Psoas muscle (tissue), 7 donors: ENCODE measurements at regions not wholly inside any gene's neighbourhood (a gene's known extent, or its start where the extent isn't known, plus 50 kb on each side); places are given as distances from the start of the nearest gene placed in this dataset.

Source experiments
- ATAC-seq, 4 donors: fragments of 200-7000 bp; cut with Tn5 transposase; one replicate each; pipeline ENCODE4 v1.9.1; 2020; ENCODE audit warnings: moderate library complexity in 3 of 4, mild to moderate bottlenecking in 2 of 4
- DNase-seq, 2 donors: peaks; one replicate each; pipeline ENCODE4 v3.0.0-alpha.2; 2020
- H3K27ac ChIP-seq: fragments of 200-600 bp; one replicate; pipeline ENCODE4 v1.8.0; 2022
- H3K27me3 ChIP-seq, 3 donors: fragments of 200-600 bp in 1 of 3; one replicate each; pipeline versions ENCODE4 v1.6.1 to v1.8.0; 2013 to 2022; ENCODE audit warnings: low read length in 2 of 3, mild to moderate bottlenecking in 2 of 3, moderate library complexity in 1 of 3; ENCODE audit not compliant: insufficient read depth in 3 of 3
- H3K36me3 ChIP-seq, 2 donors: fragments of 200-600 bp in 1 of 2; one replicate each; pipeline versions ENCODE4 v1.6.1 to v1.8.0; 2013 to 2022; ENCODE audit warnings: low read depth in 1 of 2, mild to moderate bottlenecking in 1 of 2, moderate library complexity in 1 of 2; ENCODE audit not compliant: insufficient read depth in 1 of 2
- H3K4me1 ChIP-seq: fragments of 200-600 bp; one replicate; pipeline ENCODE4 v1.8.0; 2022
- H3K4me3 ChIP-seq: fragments of 200-600 bp; one replicate; pipeline ENCODE4 v1.8.0; 2022; ENCODE audit warnings: mild to moderate bottlenecking
- H3K9me3 ChIP-seq: fragments of 200-600 bp; one replicate; pipeline ENCODE4 v1.8.0; 2022
- WGBS, 3 donors: extraction: QIAGEN DNeasy Blood & Tissue Kit; methylation state at CpG; one replicate each; pipeline versions ENCODE4 v1.1.6 to v1.1.7; 2013; 5-methylcytosine and 5-hydroxymethylcytosine counted together
- intact Hi-C, 2 donors: fragments of 100-400 bp; cut with DNase I; formaldehyde crosslinking; loops; one replicate each; pipeline versions ENCODE4 v1.11.0 to v1.14.2; 2022
- TF ChIP-seq, protein P1 (sequence below): fragments of 200-600 bp; IDR thresholded peaks from one replicate; pipeline ENCODE4 v1.8.0; 2022; ENCODE audit warnings: antibody characterized with exemption
- donor health status: healthy with polysubstance abuse.
- donor health status: DM: no; HTN: no; CAD: no; lungs with moderate emphysema.
- donor health status: Bipolar disorder and iron deficiency.
- donor health status: healthy.
- donor health status: DM: yes; HTN: yes; CAD: no.
- donor health status: DM: no; HTN: no; CAD: no.
- donor health status: DM: yes; HTN: yes; CAD: no.

DNA sequence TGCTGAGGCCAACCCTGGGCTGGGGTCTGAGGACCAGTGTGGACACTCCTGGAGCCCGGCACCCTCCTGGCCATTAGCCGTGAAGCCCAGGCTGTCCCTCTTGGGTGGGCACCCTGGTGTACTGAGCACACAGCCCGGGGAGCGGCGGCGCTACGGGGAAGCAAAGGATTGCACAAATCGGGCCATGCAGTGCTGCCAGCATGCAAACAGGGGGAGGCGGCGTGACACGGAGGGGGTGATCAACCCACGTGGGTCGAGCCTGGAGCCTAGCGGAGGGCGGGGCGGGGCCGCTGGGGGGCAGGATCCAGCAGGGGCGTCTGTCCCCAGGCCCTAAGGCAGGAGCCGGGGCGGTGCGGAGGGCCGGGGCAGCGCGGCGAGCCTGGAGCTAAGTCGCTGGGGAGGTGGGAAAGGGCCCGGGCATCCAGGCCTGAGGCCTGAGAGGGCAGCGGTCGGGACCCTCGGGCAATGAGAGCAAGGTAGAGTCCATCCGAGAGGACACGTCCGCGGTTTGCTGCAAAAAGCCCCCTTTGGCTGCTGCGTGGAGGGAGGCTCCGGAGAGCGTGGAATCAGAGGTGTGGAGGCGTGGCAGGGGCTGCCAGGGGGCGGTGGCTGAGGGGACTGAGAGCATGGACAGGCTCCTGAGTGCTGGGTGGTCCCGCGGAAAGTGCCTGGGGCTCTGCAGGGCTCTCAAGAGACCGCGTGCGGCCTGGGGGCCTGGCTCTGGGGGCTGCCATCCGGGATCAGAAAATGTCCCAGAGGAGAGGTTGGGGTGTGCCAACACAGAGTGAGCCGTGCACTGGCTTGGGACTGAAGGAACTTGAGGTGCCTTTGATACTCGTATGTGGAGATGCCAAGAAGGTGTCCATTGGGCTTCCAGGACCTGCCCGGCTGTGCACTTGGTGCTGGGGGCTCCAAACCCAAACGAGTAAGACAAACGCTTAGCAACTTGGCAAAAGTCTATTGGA is 94.2 kb downstream of the BARX1 start:
- Histone ChIP-seq H3K27ac (no peak overlapping the region), H3K36me3 (no peaks in the 10 kb centered on the region), H3K4me1 (no peaks in the 10 kb centered on the region), H3K9me3 (no peaks in the 10 kb centered on the region), H3K4me3 (no peak overlapping the region), H3K27me3 (peaks cover 2 to 44% (median 11%) of the 10 kb centered on the region in 3 donors)
- 13 to 18% (median 15%) methylated on average over 39 to 50 of the region's 50 CpGs for WGBS, 3 donors
- TF ChIP-seq, protein P1, sequence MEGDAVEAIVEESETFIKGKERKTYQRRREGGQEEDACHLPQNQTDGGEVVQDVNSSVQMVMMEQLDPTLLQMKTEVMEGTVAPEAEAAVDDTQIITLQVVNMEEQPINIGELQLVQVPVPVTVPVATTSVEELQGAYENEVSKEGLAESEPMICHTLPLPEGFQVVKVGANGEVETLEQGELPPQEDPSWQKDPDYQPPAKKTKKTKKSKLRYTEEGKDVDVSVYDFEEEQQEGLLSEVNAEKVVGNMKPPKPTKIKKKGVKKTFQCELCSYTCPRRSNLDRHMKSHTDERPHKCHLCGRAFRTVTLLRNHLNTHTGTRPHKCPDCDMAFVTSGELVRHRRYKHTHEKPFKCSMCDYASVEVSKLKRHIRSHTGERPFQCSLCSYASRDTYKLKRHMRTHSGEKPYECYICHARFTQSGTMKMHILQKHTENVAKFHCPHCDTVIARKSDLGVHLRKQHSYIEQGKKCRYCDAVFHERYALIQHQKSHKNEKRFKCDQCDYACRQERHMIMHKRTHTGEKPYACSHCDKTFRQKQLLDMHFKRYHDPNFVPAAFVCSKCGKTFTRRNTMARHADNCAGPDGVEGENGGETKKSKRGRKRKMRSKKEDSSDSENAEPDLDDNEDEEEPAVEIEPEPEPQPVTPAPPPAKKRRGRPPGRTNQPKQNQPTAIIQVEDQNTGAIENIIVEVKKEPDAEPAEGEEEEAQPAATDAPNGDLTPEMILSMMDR = no peak
- intact Hi-C loops = no loop called here
- peak in 1 of 4 donors; percentile 19 for ATAC-seq
- no peak for DNase-seq

DNA sequence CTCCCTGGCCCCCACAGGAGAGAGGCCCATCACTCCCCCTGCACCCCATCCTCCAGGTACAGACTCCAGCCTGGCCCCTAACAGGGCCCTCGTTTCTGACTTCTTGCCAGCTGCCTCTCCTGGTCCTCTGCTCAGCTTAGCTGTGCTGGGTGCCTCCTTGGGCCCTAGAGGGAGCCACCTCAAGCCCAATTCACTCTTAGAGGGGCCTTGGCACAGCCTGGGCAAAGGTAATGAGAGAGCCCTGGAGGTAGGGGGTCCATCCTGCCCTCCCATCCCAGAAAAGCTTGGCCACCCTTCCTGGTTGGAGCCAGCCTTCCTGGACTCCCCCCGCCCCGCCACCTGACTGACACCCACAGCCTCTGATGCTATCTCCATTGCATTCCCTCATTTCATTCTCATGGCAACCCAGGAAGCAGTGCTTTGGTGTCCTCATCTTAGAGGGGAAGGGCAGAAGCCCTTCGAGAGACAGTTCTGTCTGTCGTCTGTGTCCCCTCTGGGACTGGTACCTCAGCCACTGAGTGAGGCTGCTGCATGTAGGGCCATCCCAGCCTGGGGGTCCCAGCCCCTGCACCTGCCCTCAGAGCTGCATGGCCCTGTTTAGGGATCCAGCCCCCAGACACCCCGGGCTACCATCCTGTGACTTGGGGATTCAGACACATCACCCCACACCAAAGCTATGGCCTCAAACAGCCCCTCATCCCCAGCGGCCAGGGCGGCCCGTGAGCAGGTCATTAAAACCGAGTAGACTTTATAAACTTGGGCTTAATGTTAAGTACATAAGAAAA is 95.5 kb downstream of the BARX1 start:
- Histone ChIP-seq H3K4me1 (no peaks in the 10 kb centered on the region), H3K9me3 (no peaks in the 10 kb centered on the region), H3K36me3 (no peaks in the 10 kb centered on the region), H3K27me3 (peaks cover 2 to 44% (median 11%) of the 10 kb centered on the region in 3 donors), H3K4me3 (no peak overlapping the region), H3K27ac (no peak overlapping the region)
- WGBS, 3 donors = 69 to 75% (median 73%) methylated on average over 10 of the region's 10 CpGs
- TF ChIP-seq, protein P1 = no peak
- DNase-seq = no peak
- intact Hi-C loops = no loop called here
- ATAC-seq = no peak

DNA sequence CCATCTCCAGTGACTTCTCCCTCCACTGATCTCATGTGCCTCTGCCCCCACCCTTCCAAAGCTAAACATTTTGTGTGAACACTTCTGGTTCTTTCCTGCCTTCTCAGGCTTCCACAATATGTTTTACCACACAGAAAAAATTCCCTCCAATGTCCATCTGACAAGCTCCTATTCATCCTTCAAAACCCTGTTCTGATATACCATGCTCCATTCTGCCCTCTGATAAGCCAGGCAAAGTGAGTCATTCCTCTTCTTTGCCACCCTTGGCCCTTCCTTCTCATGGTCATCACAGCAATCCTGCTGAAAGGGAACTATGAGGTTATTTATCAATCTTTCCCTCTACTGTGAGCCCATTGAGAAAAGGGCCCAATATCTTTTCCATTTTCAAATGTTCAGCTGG is 97.6 kb downstream of the BARX1 start:
- Histone ChIP-seq H3K4me1 (no peaks in the 10 kb centered on the region), H3K4me3 (no peak overlapping the region), H3K36me3 (no peaks in the 10 kb centered on the region), H3K9me3 (no peaks in the 10 kb centered on the region), H3K27ac (no peak overlapping the region), H3K27me3 (peaks cover 2 to 40% (median 10%) of the 10 kb centered on the region in 3 donors)
- intact Hi-C loops = no loop called here
- TF ChIP-seq, protein P1 = no peak
- DNase-seq (no peak), ATAC-seq (no peak)

DNA sequence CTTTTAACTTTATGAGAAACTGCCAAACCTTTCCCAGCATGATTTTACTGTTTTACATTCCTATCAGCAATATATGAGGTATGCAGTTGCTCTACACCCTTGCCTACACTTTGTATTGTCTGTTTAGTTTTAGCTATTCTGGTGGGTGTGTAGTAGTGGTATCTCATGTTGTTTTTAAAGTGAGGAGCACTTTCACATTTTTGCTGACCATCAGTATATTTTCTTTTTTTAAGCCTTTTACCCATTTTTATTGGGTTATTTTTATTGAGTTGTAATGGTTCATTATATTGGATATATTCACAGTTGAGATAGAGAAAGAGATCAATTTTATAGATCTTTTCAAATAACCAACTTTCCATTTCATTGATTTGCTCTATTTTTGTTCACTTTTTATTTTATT is 102.4 kb downstream of the BARX1 start:
- H3K4me1 ChIP-seq = no peaks in the 10 kb centered on the region

More for the DNA sequence above, 102.4 kb downstream of the BARX1 start:
- DNase-seq (no peak), ATAC-seq (no peak)
- Histone ChIP-seq H3K9me3 (no peaks in the 10 kb centered on the region), H3K27me3 (peaks cover 0 to 9% (median 2%) of the 10 kb centered on the region in 3 donors), H3K36me3 (no peaks in the 10 kb centered on the region), H3K27ac (no peak overlapping the region), H3K4me3 (no peak overlapping the region)
- intact Hi-C loops = no loop called here
- TF ChIP-seq, protein P1 = no peak
